ENCODE measurements at regions not wholly inside any gene's neighbourhood (a gene's known extent, or its start where the extent isn't known, plus 50 kb on each side); places are given as distances from the start of the nearest gene placed in this dataset.
A peak's percentile ranks its signal among the peaks of the same experiment; 100 is the strongest.
"Not testable (repeated sequence)": the region's sequence is repeated elsewhere in the genome, so short reads cannot be mapped to it uniquely, and the experiment has no call there.

GRCh38 chr20:30593572-30593971 is 663.9 kb upstream of the DEFB115 start:
- peak; percentile 4 for DNase-seq

GRCh38 chr20:30594112-30594511 is 663.4 kb upstream of the DEFB115 start:
- no peak for DNase-seq

DNA sequence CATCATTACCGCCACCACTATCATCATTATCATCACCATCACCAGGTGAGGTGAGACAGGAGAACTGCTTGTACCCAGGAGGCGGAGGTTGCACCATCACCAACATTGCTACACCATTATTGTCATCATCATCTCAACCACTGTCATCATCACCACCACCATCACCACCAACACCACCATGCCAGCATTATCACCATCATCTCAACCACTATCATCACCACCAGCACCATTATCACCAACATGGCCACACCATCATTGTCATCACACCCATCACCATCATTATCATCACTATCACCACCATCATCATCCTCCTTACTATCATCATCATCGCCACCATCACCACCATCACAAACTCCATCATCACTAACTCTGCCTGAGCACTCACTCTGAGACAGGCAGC is 661.8 kb upstream of the DEFB115 start:
- DNase-seq, result no peak

- not testable (repeated sequence) for DNase-seq
Observed at GRCh38 chr20:30597429-30597828, 660.0 kb upstream of the DEFB115 start.

DNA sequence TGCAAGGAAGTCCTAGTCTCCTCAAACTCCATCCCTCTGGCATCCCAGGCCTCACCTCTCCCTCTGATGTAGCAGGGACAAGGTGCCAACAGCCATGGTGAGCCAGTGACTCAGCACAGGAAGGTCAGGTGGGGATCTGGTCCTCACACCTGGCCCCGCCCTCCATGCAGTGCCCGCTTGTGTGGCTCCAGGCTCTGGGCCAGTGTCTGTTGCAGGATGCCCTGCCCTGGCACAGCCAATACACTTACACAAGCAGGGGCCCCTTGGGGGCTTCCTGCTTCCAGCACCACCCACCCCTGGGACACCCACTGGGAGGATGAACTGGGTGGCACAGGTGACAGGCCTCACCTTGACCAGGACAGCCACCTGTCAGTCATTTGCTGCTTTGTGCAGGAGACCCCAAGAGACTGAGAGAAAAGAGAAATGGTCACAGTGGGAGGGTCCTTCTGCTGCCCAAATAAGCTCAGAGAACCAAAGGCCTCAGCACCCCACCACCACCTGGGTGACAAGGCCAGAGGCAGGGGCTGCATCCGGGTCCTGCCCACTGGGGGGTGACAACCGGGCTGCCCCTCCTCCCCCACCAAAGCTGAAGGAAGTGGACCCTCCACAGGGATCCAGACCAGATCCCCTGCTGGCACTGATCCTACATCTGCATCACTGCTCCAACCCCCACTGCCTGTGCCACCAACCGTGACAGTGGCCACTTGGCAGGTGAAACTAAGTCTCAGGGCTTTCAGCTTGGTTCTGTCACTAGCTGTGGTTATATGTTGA is 658.8 kb upstream of the DEFB115 start:
- DNase-seq, result no peak

DNA sequence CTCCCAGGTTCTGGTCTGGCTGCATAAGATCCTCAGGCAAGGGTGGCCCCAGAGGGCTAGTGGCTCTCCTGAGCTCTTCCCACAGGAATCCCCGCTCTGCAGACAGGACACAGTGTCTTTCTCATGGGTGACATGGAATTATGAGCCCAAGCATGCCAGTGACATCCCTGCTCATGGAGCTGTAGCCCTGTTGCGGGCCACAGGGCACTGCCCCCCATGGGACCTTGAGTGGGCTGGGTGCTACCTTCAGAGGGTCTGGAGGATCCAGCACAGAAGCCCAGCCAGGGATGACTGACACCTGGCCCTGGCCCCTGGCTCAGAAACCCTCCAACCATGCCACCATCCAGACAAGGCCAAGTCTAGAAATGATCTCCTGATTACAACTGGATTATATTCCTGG is 657.5 kb upstream of the DEFB115 start:
- DNase-seq, result no peak

DNA sequence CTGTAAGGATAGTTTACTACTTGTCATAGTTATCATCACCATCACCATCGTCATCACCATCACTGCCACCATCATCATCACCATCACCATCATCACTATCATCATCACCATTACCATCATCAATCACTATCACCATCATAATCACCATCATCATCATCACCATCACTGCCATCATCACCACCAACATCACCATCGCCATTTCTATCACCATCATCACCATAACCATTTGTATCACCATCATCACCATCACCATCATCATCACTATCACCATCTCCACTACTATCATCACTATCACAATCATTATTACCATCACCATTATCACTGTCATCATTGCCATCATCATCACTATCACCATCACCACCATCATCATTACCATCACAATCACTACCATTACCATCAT is 655.5 kb upstream of the DEFB115 start:
- no peak for DNase-seq

GRCh38 chr20:30602424-30602823 is 655.0 kb upstream of the DEFB115 start:
- no peak for DNase-seq

- no peak for DNase-seq
Observed at GRCh38 chr20:30606990-30607389, 650.5 kb upstream of the DEFB115 start.

- no peak for DNase-seq
Observed at GRCh38 chr20:30610029-30610693, 647.3 kb upstream of the DEFB115 start.

- DNase-seq, result no peak
Observed at GRCh38 chr20:30610751-30611150, 646.7 kb upstream of the DEFB115 start.

DNA sequence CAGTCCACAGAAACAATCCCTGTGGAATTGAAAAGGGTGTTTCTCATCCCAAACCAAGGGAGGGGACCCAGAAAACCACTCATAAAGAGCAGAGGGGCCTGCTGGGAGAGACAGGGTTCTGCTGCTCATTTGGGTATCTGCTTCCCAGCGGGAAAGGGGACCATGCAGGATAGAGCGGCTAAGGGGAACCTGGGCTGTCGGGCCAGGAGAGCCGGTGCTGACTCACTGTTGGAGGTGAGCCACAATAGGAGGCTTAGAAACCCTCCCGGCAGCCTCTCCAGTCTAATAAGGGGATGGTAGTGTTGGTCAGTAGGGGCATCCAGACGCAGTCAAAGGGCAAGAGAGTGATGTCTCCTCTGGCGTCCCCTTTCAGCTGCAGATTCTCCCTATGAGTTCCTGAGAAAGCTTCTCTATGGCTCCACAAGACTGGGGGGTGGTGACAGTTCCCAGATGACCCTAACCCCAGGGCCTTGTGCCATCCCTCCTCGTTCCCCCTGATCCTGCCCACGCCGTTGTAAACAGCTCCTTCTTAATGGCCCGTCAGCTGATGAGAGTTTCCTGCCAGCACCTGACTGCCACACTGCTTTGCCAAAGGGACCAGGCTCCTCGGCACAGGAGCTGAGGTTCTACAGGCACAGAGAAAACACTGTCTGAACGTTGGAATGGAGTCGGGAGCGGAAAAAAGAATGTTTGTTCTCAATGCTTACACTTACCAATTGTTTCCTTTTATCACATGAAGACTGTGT is 646.1 kb upstream of the DEFB115 start:
- no peak for DNase-seq

- no peak for DNase-seq
Observed at GRCh38 chr20:30612344-30612743, 645.1 kb upstream of the DEFB115 start.

DNA sequence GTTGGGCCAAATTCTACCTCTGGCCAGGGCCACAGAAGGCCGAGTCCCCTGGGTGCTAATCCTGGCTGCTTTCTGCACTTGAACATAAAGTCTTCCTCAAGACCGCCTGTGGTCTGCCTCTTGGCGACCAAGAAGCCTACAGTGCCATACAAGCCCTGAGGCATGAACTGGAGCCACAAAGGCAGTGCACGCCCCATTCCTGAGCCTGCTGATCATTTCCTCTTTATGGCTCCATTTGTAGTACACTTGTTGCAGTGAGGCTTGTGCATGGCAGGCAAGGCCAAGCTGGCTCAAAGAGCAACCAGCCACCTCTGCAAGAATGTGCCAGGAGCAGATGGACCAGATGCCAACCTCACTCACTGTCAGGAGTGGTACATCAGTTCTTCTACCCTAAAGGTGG is 636.1 kb upstream of the DEFB115 start:
- DNase-seq, result not testable (repeated sequence)

DNA sequence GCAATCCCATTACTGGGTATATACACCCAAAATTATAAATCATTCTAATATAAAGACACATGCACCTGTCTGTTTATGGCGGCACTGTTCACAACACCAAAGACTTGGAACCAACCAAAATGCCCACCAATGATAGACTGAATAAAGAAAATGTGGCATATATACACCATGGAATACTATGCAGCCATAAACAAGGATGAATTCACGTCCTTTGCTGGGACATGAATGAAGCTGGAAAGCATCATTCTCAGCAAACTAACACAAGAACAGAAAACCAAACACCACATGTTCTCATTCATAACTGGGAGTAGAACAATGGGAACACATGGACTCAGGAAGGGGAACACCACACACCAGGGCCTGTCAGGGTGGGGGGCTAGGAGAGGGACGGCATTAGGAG is 633.2 kb upstream of the DEFB115 start:
- DNase-seq, result not testable (repeated sequence)

DNA sequence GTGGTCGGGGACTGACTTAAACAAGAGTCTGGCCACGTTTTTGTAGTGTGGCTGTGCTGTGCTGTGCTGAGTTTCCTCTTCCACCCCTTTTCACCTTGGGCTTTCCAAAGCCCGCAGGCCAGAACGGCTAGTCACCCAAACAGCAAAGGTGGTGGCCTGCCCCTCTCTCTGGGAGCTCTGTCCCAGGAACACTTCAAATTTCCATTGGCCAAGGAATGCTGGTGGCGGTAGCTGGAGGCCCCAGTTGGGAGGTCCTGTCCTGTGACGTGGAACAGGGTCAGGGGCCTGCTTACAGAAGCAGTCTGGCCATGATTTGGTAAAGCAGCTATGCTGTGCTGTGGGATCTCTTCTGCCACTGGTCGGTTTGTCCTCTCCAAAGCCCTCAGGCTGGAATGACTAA is 628.1 kb upstream of the DEFB115 start:
- not testable (repeated sequence) for DNase-seq

DNA sequence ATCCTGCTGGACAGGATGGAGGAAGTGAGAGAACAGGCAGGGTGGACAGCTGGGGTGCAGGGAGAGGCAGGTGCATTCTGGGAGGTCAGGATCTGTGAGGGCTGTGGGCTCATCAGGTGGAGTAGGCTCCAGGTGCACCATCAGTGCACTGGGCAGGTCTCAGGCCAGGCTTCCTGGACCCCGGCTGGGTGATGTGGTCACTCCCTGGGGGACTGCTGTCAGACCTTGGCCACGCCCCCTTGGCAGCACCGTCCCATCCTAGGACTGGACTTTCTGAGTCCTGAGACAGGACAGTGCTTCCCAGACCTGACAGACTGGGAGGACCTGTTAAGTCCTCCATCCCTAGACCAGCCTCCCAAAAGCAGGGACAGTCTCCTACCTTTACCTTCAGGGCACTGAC is 626.7 kb upstream of the DEFB115 start:
- DNase-seq, result no peak

DNA sequence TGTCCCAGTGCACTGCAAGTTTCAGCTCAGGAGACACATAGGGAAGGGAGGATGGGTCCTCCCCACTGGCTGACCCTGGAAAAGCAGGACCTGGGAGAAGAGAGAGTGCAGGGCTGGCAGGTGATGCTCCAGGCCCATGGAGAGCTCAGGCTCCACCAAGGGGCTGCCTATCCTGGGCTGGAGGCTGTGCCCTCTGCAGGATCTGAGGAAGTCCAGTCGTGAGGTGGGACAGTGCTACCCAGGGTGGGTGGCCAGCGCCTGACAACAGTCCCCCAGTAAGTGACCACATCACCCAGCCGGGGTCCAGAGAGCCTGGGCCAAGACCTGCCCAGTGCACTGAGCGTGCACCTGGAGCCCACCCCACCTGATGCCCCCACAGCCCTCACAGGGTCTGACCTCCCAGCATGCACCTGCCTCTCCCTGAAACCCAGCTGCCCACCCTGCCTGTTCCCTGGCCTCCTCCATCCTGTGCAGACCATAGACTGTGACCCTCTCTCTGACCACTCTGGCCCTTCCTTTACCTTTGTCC is 626.1 kb upstream of the DEFB115 start:
- DNase-seq, result not testable (repeated sequence)

- DNase-seq, result not testable (repeated sequence)
Observed at GRCh38 chr20:30632773-30633172, 624.7 kb upstream of the DEFB115 start.

GRCh38 chr20:30641522-30641921 is 615.9 kb upstream of the DEFB115 start:
- not testable (repeated sequence) for DNase-seq

DNA sequence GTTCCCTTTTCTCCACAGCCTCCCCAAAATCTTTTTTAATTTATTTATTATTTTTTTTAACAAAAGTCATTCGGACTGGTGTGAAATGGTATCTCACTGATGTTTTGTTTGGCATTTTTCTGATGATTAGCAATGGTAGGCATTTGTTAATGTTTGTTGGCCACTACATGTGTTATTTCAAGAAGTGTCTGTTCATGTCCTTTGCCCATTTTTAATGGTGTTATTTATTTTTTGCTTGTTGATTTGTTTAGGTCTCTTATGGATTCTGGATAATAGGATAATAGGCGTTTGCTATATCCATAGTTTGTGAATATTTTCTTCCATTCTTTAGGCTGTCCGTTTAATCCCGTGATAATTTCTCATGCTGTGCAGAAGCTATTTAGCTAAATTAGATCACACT is 596.5 kb upstream of the DEFB115 start:
- DNase-seq, result not testable (repeated sequence)

- DNase-seq, result not testable (repeated sequence)
Observed at GRCh38 chr20:30668418-30668817, 589.0 kb upstream of the DEFB115 start.

- not testable (repeated sequence) for DNase-seq
Observed at GRCh38 chr20:30669330-30670029, 588.0 kb upstream of the DEFB115 start.
